Activated CD8-positive, alpha-beta T cell treated with anti-CD3 and anti-CD28 coated beads, Interleukin-2, amount 10 ng/mL, durations not matched to agents 7 days and 5 days (primary cell): ENCODE measurements at regions not wholly inside any gene's neighbourhood (a gene's known extent, or its start where the extent isn't known, plus 50 kb on each side); places are given as distances from the start of the nearest gene placed in this dataset.
"Not testable (repeated sequence)": the region's sequence is repeated elsewhere in the genome, so short reads cannot be mapped to it uniquely, and the experiment has no call there.

ENCODE experiments used
- ATAC-seq: fragments of 150-1000 bp; cut with Tn5 transposase; one replicate; pipeline ENCODE4 v1.10.0; 2021; ENCODE audit warnings: moderate library complexity
- CTCF ChIA-PET: fragments of 350-600 bp; sonication (Branson Sonifier 250); formaldehyde crosslinking; loops from one replicate; lab custom pipeline; 2021; ENCODE audit warnings: antibody characterized with exemption; lab: Charles Lee
- POLR2A ChIA-PET: fragments of 350-600 bp; sonication (Branson Sonifier 250); formaldehyde crosslinking; loops from one replicate; lab custom pipeline; 2021; ENCODE audit warnings: antibody characterized with exemption; lab: Charles Lee
- DNase-seq: peaks from one replicate; pipeline ENCODE4 v3.0.0-alpha.2; 2020
- H3K27ac Mint-ChIP-seq: one replicate; pipeline ENCODE4 v1.8.0; 2021; ENCODE audit warnings: mild to moderate bottlenecking, mixed read lengths
- H3K27me3 Mint-ChIP-seq: one replicate; pipeline ENCODE4 v1.8.0; 2021; ENCODE audit warnings: low read depth, mixed read lengths
- H3K36me3 Mint-ChIP-seq: one replicate; pipeline ENCODE4 v1.8.0; 2021; ENCODE audit warnings: low read depth, mixed read lengths
- H3K4me1 Mint-ChIP-seq: one replicate; pipeline ENCODE4 v1.8.0; 2021; ENCODE audit warnings: low read depth, mixed read lengths
- H3K4me3 Mint-ChIP-seq: one replicate; pipeline ENCODE4 v1.8.0; 2021; ENCODE audit warnings: mild to moderate bottlenecking, mixed read lengths
- H3K9me3 Mint-ChIP-seq: one replicate; pipeline ENCODE4 v1.8.0; 2022; ENCODE audit warnings: mixed read lengths; ENCODE audit not compliant: insufficient read depth

DNA sequence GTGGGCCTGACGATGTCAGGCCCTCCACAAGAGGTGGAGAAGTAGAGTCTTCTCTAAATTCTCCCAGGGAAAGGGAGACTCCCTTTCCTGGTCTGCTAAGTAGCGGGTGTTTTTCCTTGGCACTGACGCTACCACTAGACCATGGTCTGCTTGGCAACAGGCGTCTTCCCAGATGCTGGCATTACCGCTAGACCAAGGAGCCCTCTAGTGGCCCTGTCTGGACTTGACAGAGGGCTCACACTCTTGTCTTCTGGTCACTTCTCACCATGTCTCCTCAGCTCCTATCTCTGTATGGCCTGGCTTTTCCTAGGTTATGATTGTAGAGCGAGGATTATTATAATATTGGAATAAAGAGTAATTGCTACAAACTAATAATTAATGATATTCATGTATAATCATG, 51.1 kb upstream of the RASSF6 start:
- CTCF ChIA-PET, H3K4me3 Mint-ChIP-seq, DNase-seq, H3K27ac Mint-ChIP-seq, H3K27me3 Mint-ChIP-seq, H3K4me1 Mint-ChIP-seq, POLR2A ChIA-PET, H3K36me3 Mint-ChIP-seq, ATAC-seq, H3K9me3 Mint-ChIP-seq: not testable (repeated sequence)

DNA sequence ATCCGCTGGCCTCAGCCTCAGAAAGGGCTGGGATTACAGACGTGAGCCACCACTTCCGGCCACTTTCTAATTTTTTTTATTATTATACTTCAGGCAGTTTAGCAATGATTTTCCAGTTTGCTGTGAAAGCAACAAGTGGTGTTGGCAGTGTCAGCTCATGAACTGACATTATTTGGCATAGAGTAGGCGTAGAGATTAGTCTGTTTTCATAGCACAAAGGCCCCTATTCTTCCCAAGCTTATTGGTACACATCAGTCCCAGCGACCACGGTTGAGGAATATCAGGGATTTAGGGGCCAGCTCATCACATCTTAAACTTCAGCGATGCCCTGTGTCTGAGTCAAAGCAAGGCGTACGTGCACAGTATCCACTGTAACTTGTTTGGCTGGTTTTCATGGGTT, 53.0 kb upstream of the RASSF6 start:
- no peaks in the 10 kb centered on the region for H3K27me3 Mint-ChIP-seq
- H3K4me3 Mint-ChIP-seq, result no peak overlapping the region
- H3K27ac Mint-ChIP-seq, result no peak overlapping the region
- H3K4me1 Mint-ChIP-seq, result no peaks in the 10 kb centered on the region
- DNase-seq (no peak), ATAC-seq (no peak)
- no peaks in the 10 kb centered on the region for H3K9me3 Mint-ChIP-seq
- POLR2A ChIA-PET, result no interaction called here
- CTCF ChIA-PET, result interaction anchor here (1.2 kb wide), 1 partner anchor 19 kb away, joined by 3 read pairs; no protein-coding TSS in a partner anchor
- H3K36me3 Mint-ChIP-seq, result no peaks in the 10 kb centered on the region

DNA sequence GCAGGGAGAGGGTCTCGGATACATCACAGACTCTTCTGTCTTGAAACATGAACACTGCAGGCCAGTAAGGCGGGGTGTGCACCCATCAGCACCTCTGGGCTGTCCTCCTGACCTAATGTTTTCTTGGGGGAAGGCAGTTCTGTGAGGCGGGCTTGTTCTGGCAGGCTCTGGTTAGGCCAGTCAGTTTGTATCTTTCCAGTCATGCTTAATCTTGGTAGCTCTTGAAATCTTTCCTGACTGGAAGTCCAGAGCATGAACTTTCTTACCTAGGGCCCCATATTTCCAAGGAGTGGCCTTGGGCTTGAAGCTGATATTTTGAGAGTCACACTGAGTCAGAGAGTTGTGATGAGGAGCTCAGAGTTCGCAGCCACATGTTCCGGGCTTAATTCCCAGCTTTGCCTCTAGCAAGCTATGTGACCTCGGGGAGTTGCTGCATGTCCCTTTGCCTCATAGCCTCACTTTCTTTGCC, 54.2 kb upstream of the RASSF6 start:
- Mint-ChIP-seq H3K27ac (no peak overlapping the region), H3K4me1 (no peaks in the 10 kb centered on the region), H3K36me3 (no peaks in the 10 kb centered on the region), H3K4me3 (no peak overlapping the region), H3K27me3 (no peaks in the 10 kb centered on the region), H3K9me3 (no peaks in the 10 kb centered on the region)
- no peak for ATAC-seq
- CTCF ChIA-PET, result interaction anchor here (0.9 kb wide), 1 partner anchor 100 kb away, joined by 3 read pairs; no protein-coding TSS in a partner anchor
- POLR2A ChIA-PET, result no interaction called here
- DNase-seq, result no peak

DNA sequence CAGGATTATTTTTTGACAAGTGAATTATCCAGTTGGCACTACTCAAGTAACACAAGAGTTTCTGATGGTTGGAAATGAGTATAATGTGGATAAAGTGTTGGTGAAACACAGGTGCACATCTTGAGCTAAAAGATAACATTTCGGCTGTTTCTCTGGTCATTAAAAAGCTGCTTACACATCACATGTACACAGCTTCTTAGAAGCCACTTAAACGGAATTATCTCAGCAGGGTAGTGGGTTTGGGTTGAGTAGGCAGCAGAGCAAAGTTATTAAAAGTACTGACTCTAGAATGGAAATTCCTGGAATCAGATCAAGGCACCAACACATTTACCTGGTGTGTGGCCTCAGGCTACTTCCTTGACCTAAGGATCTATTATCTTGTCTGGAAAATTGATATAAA, 55.4 kb upstream of the RASSF6 start:
- DNase-seq (no peak), ATAC-seq (no peak)
- POLR2A ChIA-PET, result no interaction called here
- Mint-ChIP-seq H3K4me3 (no peak overlapping the region), H3K27ac (no peak overlapping the region), H3K27me3 (no peaks in the 10 kb centered on the region), H3K9me3 (no peaks in the 10 kb centered on the region), H3K4me1 (no peaks in the 10 kb centered on the region), H3K36me3 (no peaks in the 10 kb centered on the region)
- CTCF ChIA-PET, result no interaction called here

DNA sequence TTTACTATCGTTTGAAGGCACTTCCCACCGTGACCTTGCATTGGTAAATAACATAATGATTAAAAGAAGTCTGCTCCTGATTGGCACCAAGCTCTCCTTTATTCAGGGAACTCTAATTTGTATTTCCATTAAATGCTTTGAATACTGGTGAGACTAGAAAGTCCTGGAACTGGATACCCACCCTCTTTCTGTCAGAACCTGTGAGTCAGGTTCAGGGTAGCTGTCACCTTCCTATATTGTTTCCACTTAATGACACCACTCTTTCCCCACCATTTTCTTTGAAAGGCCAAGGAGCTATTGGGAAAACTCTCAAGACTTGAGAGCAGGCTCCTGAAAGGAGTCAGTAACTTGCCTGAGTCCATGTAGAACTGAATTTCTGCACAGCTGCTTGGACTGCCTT, 55.9 kb upstream of the RASSF6 start:
- H3K9me3 Mint-ChIP-seq, result no peaks in the 10 kb centered on the region
- ATAC-seq, result no peak
- no peak for DNase-seq
- no peak overlapping the region for H3K27ac Mint-ChIP-seq
- ChIA-PET CTCF (interaction anchor here (1.3 kb wide), 1 partner anchor 459 kb away, joined by 4 read pairs; no protein-coding TSS in a partner anchor), POLR2A (no interaction called here)
- no peaks in the 10 kb centered on the region for H3K27me3 Mint-ChIP-seq
- H3K4me3 Mint-ChIP-seq, result no peak overlapping the region
- no peaks in the 10 kb centered on the region for H3K36me3 Mint-ChIP-seq
- no peaks in the 10 kb centered on the region for H3K4me1 Mint-ChIP-seq

GRCh38 chr4:73676861-73677323, 56.7 kb upstream of the RASSF6 start:
- no peaks in the 10 kb centered on the region for H3K9me3 Mint-ChIP-seq
- no peak overlapping the region for H3K27ac Mint-ChIP-seq
- H3K27me3 Mint-ChIP-seq, result no peaks in the 10 kb centered on the region
- H3K36me3 Mint-ChIP-seq, result no peaks in the 10 kb centered on the region
- no peak overlapping the region for H3K4me3 Mint-ChIP-seq
- ChIA-PET CTCF (interaction anchor here (1.3 kb wide), 1 partner anchor 458 kb away, joined by 4 read pairs; no protein-coding TSS in a partner anchor), POLR2A (no interaction called here)
- H3K4me1 Mint-ChIP-seq, result no peaks in the 10 kb centered on the region
- ATAC-seq (no peak), DNase-seq (no peak)

GRCh38 chr4:73679836-73680235, 59.6 kb upstream of the RASSF6 start:
- ChIA-PET POLR2A (no interaction called here), CTCF (no interaction called here)
- DNase-seq (no peak), ATAC-seq (no peak)
- H3K4me3 Mint-ChIP-seq, result no peak overlapping the region
- no peaks in the 10 kb centered on the region for H3K4me1 Mint-ChIP-seq
- no peaks in the 10 kb centered on the region for H3K27me3 Mint-ChIP-seq
- H3K9me3 Mint-ChIP-seq, result no peaks in the 10 kb centered on the region
- H3K36me3 Mint-ChIP-seq, result no peaks in the 10 kb centered on the region
- no peak overlapping the region for H3K27ac Mint-ChIP-seq

GRCh38 chr4:73681776-73682175, 58.6 kb upstream of the CXCL8 start:
- Mint-ChIP-seq H3K27me3 (no peaks in the 10 kb centered on the region), H3K27ac (no peak overlapping the region), H3K4me1 (no peaks in the 10 kb centered on the region), H3K36me3 (no peaks in the 10 kb centered on the region), H3K4me3 (no peak overlapping the region), H3K9me3 (no peaks in the 10 kb centered on the region)
- POLR2A ChIA-PET, result no interaction called here
- CTCF ChIA-PET, result interaction anchor here (0.9 kb wide), 1 partner anchor 451 kb away, joined by 3 read pairs; no protein-coding TSS in a partner anchor
- DNase-seq, result no peak
- no peak for ATAC-seq

GRCh38 chr4:73682508-73682907, 57.9 kb upstream of the CXCL8 start:
- no peak for ATAC-seq
- no peaks in the 10 kb centered on the region for H3K9me3 Mint-ChIP-seq

GRCh38 chr4:73683033-73683432, 57.3 kb upstream of the CXCL8 start:
- Mint-ChIP-seq H3K27ac (no peak overlapping the region), H3K4me1 (no peaks in the 10 kb centered on the region), H3K4me3 (no peak overlapping the region), H3K36me3 (no peaks in the 10 kb centered on the region), H3K9me3 (no peaks in the 10 kb centered on the region), H3K27me3 (no peaks in the 10 kb centered on the region)
- no peak for ATAC-seq
- POLR2A ChIA-PET, result no interaction called here
- DNase-seq, result no peak
- CTCF ChIA-PET, result interaction anchor here (1.0 to 1.6 kb wide), 2 partner anchors 15 to 20 kb away, joined by 3 read pairs; no protein-coding TSS in a partner anchor

More at GRCh38 chr4:73682508-73682907, 57.9 kb upstream of the CXCL8 start:
- POLR2A ChIA-PET, result no interaction called here
- Mint-ChIP-seq H3K4me3 (no peak overlapping the region), H3K27ac (no peak overlapping the region), H3K36me3 (no peaks in the 10 kb centered on the region), H3K4me1 (no peaks in the 10 kb centered on the region), H3K27me3 (no peaks in the 10 kb centered on the region)
- no peak for DNase-seq
- CTCF ChIA-PET, result interaction anchor here (0.9 to 1.6 kb wide), 2 partner anchors 19 to 451 kb away, joined by 3 read pairs; no protein-coding TSS in a partner anchor

GRCh38 chr4:73683456-73683855, 56.9 kb upstream of the CXCL8 start:
- Mint-ChIP-seq H3K36me3 (no peaks in the 10 kb centered on the region), H3K4me3 (no peak overlapping the region), H3K27ac (no peak overlapping the region), H3K27me3 (no peaks in the 10 kb centered on the region), H3K9me3 (no peaks in the 10 kb centered on the region), H3K4me1 (no peaks in the 10 kb centered on the region)
- CTCF ChIA-PET, result interaction anchor here (1.0 to 1.6 kb wide), 2 partner anchors 15 to 20 kb away, joined by 3 read pairs; no protein-coding TSS in a partner anchor
- POLR2A ChIA-PET, result no interaction called here
- no peak for DNase-seq
- ATAC-seq, result no peak

GRCh38 chr4:73684097-73684496, 56.3 kb upstream of the CXCL8 start:
- Mint-ChIP-seq H3K9me3 (no peaks in the 10 kb centered on the region), H3K27me3 (no peaks in the 10 kb centered on the region), H3K4me1 (no peaks in the 10 kb centered on the region), H3K36me3 (no peaks in the 10 kb centered on the region), H3K27ac (no peak overlapping the region), H3K4me3 (no peak overlapping the region)
- POLR2A ChIA-PET, result no interaction called here
- no peak for ATAC-seq
- CTCF ChIA-PET, result no interaction called here
- no peak for DNase-seq
